BLaER1 (cell line): ENCODE measurements at regions not wholly inside any gene's neighbourhood (a gene's known extent, or its start where the extent isn't known, plus 50 kb on each side); places are given as distances from the start of the nearest gene placed in this dataset.

Source experiments
- H3K27ac ChIP-seq: shearing (Covaris generic); formaldehyde crosslinking; 2 replicates; pipeline ENCODE4 v1.8.1; 2022
- H3K27me3 ChIP-seq: shearing (Covaris generic); formaldehyde crosslinking; 2 replicates; pipeline ENCODE4 v1.8.1; 2022
- H3K36me3 ChIP-seq: shearing (Covaris generic); formaldehyde crosslinking; 2 replicates; pipeline ENCODE4 v1.8.1; 2022
- H3K4me1 ChIP-seq: shearing (Covaris generic); formaldehyde crosslinking; 2 replicates; pipeline ENCODE4 v1.8.1; 2022
- H3K4me2 ChIP-seq: shearing (Covaris generic); formaldehyde crosslinking; 2 replicates; pipeline ENCODE4 v1.8.1; 2022
- H3K4me3 ChIP-seq: shearing (Covaris generic); formaldehyde crosslinking; 2 replicates; pipeline ENCODE4 v1.8.1; 2022
- H3K9ac ChIP-seq: shearing (Covaris generic); formaldehyde crosslinking; 2 replicates; pipeline ENCODE4 v1.8.1; 2022
- H3K9me3 ChIP-seq: shearing (Covaris generic); formaldehyde crosslinking; 2 replicates; pipeline ENCODE4 v1.8.1; 2022
- H4K20me1 ChIP-seq: shearing (Covaris generic); formaldehyde crosslinking; 2 replicates; pipeline ENCODE4 v1.8.1; 2022
- Cebpa-rat ChIP-seq: shearing (Covaris generic); IDR thresholded peaks from 2 replicates; pipeline ENCODE4 v1.8.1; 2022

GRCh38 chr2:122447237-122447636 is 691.8 kb downstream of the TSN start:
- H4K20me1 ChIP-seq: no peaks in the 10 kb centered on the region
- no peak for TF ChIP-seq Cebpa-rat
- no peaks in the 10 kb centered on the region for H3K36me3 ChIP-seq
- no peak overlapping the region for H3K4me3 ChIP-seq
- H3K4me2 ChIP-seq: no peak overlapping the region
- peaks cover 13% of the 10 kb centered on the region for H3K4me1 ChIP-seq
- no peaks in the 10 kb centered on the region for H3K27me3 ChIP-seq
- H3K9me3 ChIP-seq: no peaks in the 10 kb centered on the region
- H3K27ac ChIP-seq: no peak overlapping the region
- no peak overlapping the region for H3K9ac ChIP-seq

GRCh38 chr2:122451040-122451439 is 695.6 kb downstream of the TSN start:
- Histone ChIP-seq H3K4me1 (no peaks in the 10 kb centered on the region), H3K4me2 (no peak overlapping the region), H3K27ac (no peak overlapping the region), H3K9me3 (0 out of 2 replicates have a peak, but pooled peaks cover 4% of the 10 kb centered on the region), H3K36me3 (no peaks in the 10 kb centered on the region), H3K9ac (no peak overlapping the region), H4K20me1 (no peaks in the 10 kb centered on the region), H3K27me3 (no peaks in the 10 kb centered on the region), H3K4me3 (no peak overlapping the region)
- no peak for TF ChIP-seq Cebpa-rat

- Histone ChIP-seq H4K20me1 (no peaks in the 10 kb centered on the region), H3K4me1 (no peaks in the 10 kb centered on the region), H3K9ac (no peak overlapping the region), H3K27me3 (no peaks in the 10 kb centered on the region), H3K9me3 (0 out of 2 replicates have a peak, but pooled peaks cover 4% of the 10 kb centered on the region), H3K4me3 (no peak overlapping the region), H3K27ac (no peak overlapping the region), H3K4me2 (no peak overlapping the region), H3K36me3 (no peaks in the 10 kb centered on the region)
- TF ChIP-seq Cebpa-rat: no peak
Measured at GRCh38 chr2:122451697-122452096, 696.2 kb downstream of the TSN start.

- H3K36me3 ChIP-seq: no peaks in the 10 kb centered on the region
- H3K27me3 ChIP-seq: no peaks in the 10 kb centered on the region
- TF ChIP-seq Cebpa-rat: no peak
- no peaks in the 10 kb centered on the region for H3K9me3 ChIP-seq
- no peaks in the 10 kb centered on the region for H3K4me1 ChIP-seq
- no peaks in the 10 kb centered on the region for H4K20me1 ChIP-seq
- no peak overlapping the region for H3K27ac ChIP-seq
- no peak overlapping the region for H3K9ac ChIP-seq
- H3K4me3 ChIP-seq: no peak overlapping the region
- no peak overlapping the region for H3K4me2 ChIP-seq
Measured at GRCh38 chr2:122469147-122469546, 713.7 kb downstream of the TSN start.

GRCh38 chr2:122471753-122472152 is 716.3 kb downstream of the TSN start:
- H3K4me1 ChIP-seq: no peaks in the 10 kb centered on the region
- no peak overlapping the region for H3K4me2 ChIP-seq
- no peak for TF ChIP-seq Cebpa-rat

GRCh38 chr2:122478117-122478516 is 722.7 kb downstream of the TSN start:
- H3K4me1 ChIP-seq: peaks cover 11% of the 10 kb centered on the region
- no peak for TF ChIP-seq Cebpa-rat
- H3K9ac ChIP-seq: no peak overlapping the region
- H3K4me3 ChIP-seq: no peak overlapping the region
- H3K27ac ChIP-seq: no peak overlapping the region
- no peaks in the 10 kb centered on the region for H4K20me1 ChIP-seq
- no peak overlapping the region for H3K4me2 ChIP-seq
- no peaks in the 10 kb centered on the region for H3K27me3 ChIP-seq
- H3K9me3 ChIP-seq: no peaks in the 10 kb centered on the region
- H3K36me3 ChIP-seq: no peaks in the 10 kb centered on the region

More at GRCh38 chr2:122471753-122472152, 716.3 kb downstream of the TSN start:
- Histone ChIP-seq H3K4me3 (no peak overlapping the region), H3K27me3 (no peaks in the 10 kb centered on the region), H3K36me3 (no peaks in the 10 kb centered on the region), H3K9ac (no peak overlapping the region), H3K27ac (no peak overlapping the region), H3K9me3 (no peaks in the 10 kb centered on the region), H4K20me1 (no peaks in the 10 kb centered on the region)

- no peak overlapping the region for H3K4me3 ChIP-seq
- H3K27me3 ChIP-seq: no peaks in the 10 kb centered on the region
- no peak overlapping the region for H3K9ac ChIP-seq
- no peak overlapping the region for H3K27ac ChIP-seq
- peaks cover 11% of the 10 kb centered on the region for H3K4me1 ChIP-seq
- TF ChIP-seq Cebpa-rat: no peak
- H3K36me3 ChIP-seq: no peaks in the 10 kb centered on the region
- no peak overlapping the region for H3K4me2 ChIP-seq
- H3K9me3 ChIP-seq: no peaks in the 10 kb centered on the region
- H4K20me1 ChIP-seq: no peaks in the 10 kb centered on the region
Measured at GRCh38 chr2:122478771-122479170, 723.3 kb downstream of the TSN start.

- no peak overlapping the region for H3K9ac ChIP-seq
- no peaks in the 10 kb centered on the region for H3K9me3 ChIP-seq
- no peak overlapping the region for H3K27ac ChIP-seq
- H4K20me1 ChIP-seq: no peaks in the 10 kb centered on the region
- TF ChIP-seq Cebpa-rat: no peak
- H3K4me2 ChIP-seq: no peak overlapping the region
- H3K4me1 ChIP-seq: peaks cover 11% of the 10 kb centered on the region
- no peaks in the 10 kb centered on the region for H3K36me3 ChIP-seq
- no peak overlapping the region for H3K4me3 ChIP-seq
- H3K27me3 ChIP-seq: no peaks in the 10 kb centered on the region
Measured at GRCh38 chr2:122480501-122481243, 725.2 kb downstream of the TSN start.

GRCh38 chr2:122481244-122481622 is 725.8 kb downstream of the TSN start:
- H3K4me2 ChIP-seq: no peak overlapping the region
- no peak for TF ChIP-seq Cebpa-rat
- H3K9ac ChIP-seq: no peak overlapping the region

GRCh38 chr2:122481717-122482116 is 726.3 kb downstream of the TSN start:
- no peaks in the 10 kb centered on the region for H4K20me1 ChIP-seq
- no peak overlapping the region for H3K4me3 ChIP-seq
- no peaks in the 10 kb centered on the region for H3K36me3 ChIP-seq
- no peaks in the 10 kb centered on the region for H3K27me3 ChIP-seq
- peaks cover 11% of the 10 kb centered on the region for H3K4me1 ChIP-seq
- H3K9ac ChIP-seq: no peak overlapping the region
- 0 out of 2 replicates have a peak overlapping the region, but pooled peaks have one; percentile 11 for H3K4me2 ChIP-seq
- TF ChIP-seq Cebpa-rat: no peak
- no peak overlapping the region for H3K27ac ChIP-seq
- no peaks in the 10 kb centered on the region for H3K9me3 ChIP-seq

More at GRCh38 chr2:122481244-122481622, 725.8 kb downstream of the TSN start:
- Histone ChIP-seq H3K36me3 (no peaks in the 10 kb centered on the region), H3K27ac (no peak overlapping the region), H3K27me3 (no peaks in the 10 kb centered on the region), H3K9me3 (no peaks in the 10 kb centered on the region), H4K20me1 (no peaks in the 10 kb centered on the region), H3K4me3 (no peak overlapping the region), H3K4me1 (peaks cover 11% of the 10 kb centered on the region)
